CD4-positive, alpha-beta T cell (primary cell): ENCODE measurements at regions not wholly inside any gene's neighbourhood (a gene's known extent, or its start where the extent isn't known, plus 50 kb on each side); places are given as distances from the start of the nearest gene placed in this dataset.

Source experiments
- ATAC-seq: fragments of 200-7000 bp; cut with Tn5 transposase; one replicate; pipeline ENCODE4 v1.10.0; 2022; ENCODE audit warnings: mild to moderate bottlenecking; ENCODE audit not compliant: poor library complexity
- CTCF ChIA-PET: fragments of 350-600 bp; sonication (Branson Sonifier 250); formaldehyde crosslinking; loops from one replicate; lab custom pipeline; 2021; ENCODE audit warnings: antibody characterized with exemption, inconsistent platforms; lab: Charles Lee
- POLR2A ChIA-PET: fragments of 350-600 bp; sonication (Branson Sonifier 250); formaldehyde crosslinking; loops from one replicate; lab custom pipeline; 2021; ENCODE audit warnings: antibody characterized with exemption, inconsistent platforms; lab: Charles Lee
- DNase-seq, 14 experiments: peaks; one replicate each; pipeline ENCODE4 v3.0.0-alpha.2; 2013 to 2020; ENCODE audit warnings: mixed read lengths in 2 of 14
- H3K27ac ChIP-seq, 2 donors: one replicate each; pipeline versions ENCODE4 v1.5.1 to v1.7.0; 2013; ENCODE audit warnings: low read length in 2 of 2, low read depth in 1 of 2, mild to moderate bottlenecking in 1 of 2
- H3K27me3 ChIP-seq, 2 experiments: 1 replicate in 1 of 2; 2 replicates in 1 of 2; pipeline versions ENCODE4 v1.6.1 to v1.7.0; 2013; ENCODE audit warnings: low read length in 2 of 2, control low read depth in 1 of 2, mild to moderate bottlenecking in 1 of 2, moderate library complexity in 1 of 2; ENCODE audit not compliant: insufficient read depth in 2 of 2, control insufficient read depth in 1 of 2
- H3K36me3 ChIP-seq: one replicate; pipeline ENCODE4 v1.6.1; 2013; ENCODE audit warnings: low read length, control low read depth; ENCODE audit not compliant: insufficient read depth
- H3K4me1 ChIP-seq: one replicate; pipeline ENCODE4 v1.6.1; 2013; ENCODE audit warnings: low read length, control low read depth; ENCODE audit not compliant: insufficient read depth
- H3K4me3 ChIP-seq: one replicate; pipeline ENCODE4 v1.5.1; 2013; ENCODE audit warnings: mild to moderate bottlenecking, low read length, moderate library complexity
- H3K9me3 ChIP-seq, 2 experiments: 1 replicate in 1 of 2; 2 replicates in 1 of 2; pipeline versions ENCODE4 v1.6.1 to v1.7.0; 2013; ENCODE audit warnings: low read length in 2 of 2, mild to moderate bottlenecking in 2 of 2, control low read depth in 1 of 2, moderate library complexity in 1 of 2; ENCODE audit not compliant: control insufficient read depth in 1 of 2, insufficient read depth in 1 of 2
- H3K27ac Mint-ChIP-seq: one replicate; pipeline ENCODE4 v1.8.0; 2020; ENCODE audit warnings: mixed read lengths
- H3K27me3 Mint-ChIP-seq: one replicate; pipeline ENCODE4 v1.8.0; 2021; ENCODE audit warnings: mixed read lengths
- H3K36me3 Mint-ChIP-seq: one replicate; pipeline ENCODE4 v1.8.0; 2021; ENCODE audit warnings: low read depth, mixed read lengths
- H3K4me1 Mint-ChIP-seq: one replicate; pipeline ENCODE4 v1.8.0; 2021; ENCODE audit warnings: low read depth, mixed read lengths
- H3K4me3 Mint-ChIP-seq: one replicate; pipeline ENCODE4 v1.8.0; 2020; ENCODE audit warnings: mild to moderate bottlenecking, mixed read lengths
- H3K9me3 Mint-ChIP-seq: one replicate; pipeline ENCODE4 v1.8.0; 2020; ENCODE audit warnings: mixed read lengths
- CTCF ChIP-seq: fragments of 200-600 bp; IDR thresholded peaks from one replicate; pipeline ENCODE4 v1.8.0; 2022; ENCODE audit warnings: antibody characterized with exemption, mild to moderate bottlenecking
- intact Hi-C, 2 experiments: fragments of 100-400 bp; cut with DNase I in 1 of 2; cut with micrococcal nuclease in 1 of 2; formaldehyde crosslinking; loops; one replicate each; pipeline versions ENCODE4 v1.15.1 to v1.9.0; 2023 to 2025; cut with DNase I, micrococcal nuclease

- Histone ChIP-seq H3K27ac (no peak overlapping the region), H3K36me3 (no peaks in the 10 kb centered on the region), H3K4me3 (no peak overlapping the region), H3K9me3 (no peaks in the 10 kb centered on the region), H3K4me1 (no peaks in the 10 kb centered on the region), H3K27me3 (no peaks in the 10 kb centered on the region)
- ATAC-seq (no peak), DNase-seq (no peak)
- ChIA-PET CTCF (no interaction called here), POLR2A (no interaction called here)
- no peak for TF ChIP-seq CTCF
- no peaks in the 10 kb centered on the region for H3K4me1 Mint-ChIP-seq
- H3K9me3 Mint-ChIP-seq, result no peaks in the 10 kb centered on the region
- intact Hi-C loops, result no loop called here
- no peaks in the 10 kb centered on the region for H3K36me3 Mint-ChIP-seq
- no peak overlapping the region for H3K27ac Mint-ChIP-seq
- H3K4me3 Mint-ChIP-seq, result no peak overlapping the region
- peaks cover 56% of the 10 kb centered on the region for H3K27me3 Mint-ChIP-seq
Observed at GRCh38 chr12:112682586-112682985, 109.0 kb upstream of the RPH3A start.

- Mint-ChIP-seq H3K4me3 (no peak overlapping the region), H3K4me1 (no peaks in the 10 kb centered on the region), H3K9me3 (no peaks in the 10 kb centered on the region), H3K27me3 (peaks cover 71% of the 10 kb centered on the region), H3K27ac (no peak overlapping the region), H3K36me3 (no peaks in the 10 kb centered on the region)
- H3K27me3 ChIP-seq, result no peaks in the 10 kb centered on the region
- no peak for TF ChIP-seq CTCF
- no peaks in the 10 kb centered on the region for H3K36me3 ChIP-seq
- no peaks in the 10 kb centered on the region for H3K4me1 ChIP-seq
- H3K27ac ChIP-seq, result no peak overlapping the region
- H3K9me3 ChIP-seq, result no peaks in the 10 kb centered on the region
- ChIA-PET POLR2A (no interaction called here), CTCF (no interaction called here)
- H3K4me3 ChIP-seq, result no peak overlapping the region
- DNase-seq, result no peak
- ATAC-seq, result no peak
- intact Hi-C loops, result no loop called here
Observed at GRCh38 chr12:112684742-112685141, 106.8 kb upstream of the RPH3A start.

- H3K36me3 Mint-ChIP-seq, result no peaks in the 10 kb centered on the region
- no peak overlapping the region for H3K27ac Mint-ChIP-seq
- Histone ChIP-seq H3K27ac (no peak overlapping the region), H3K27me3 (no peaks in the 10 kb centered on the region), H3K4me3 (no peak overlapping the region), H3K4me1 (no peaks in the 10 kb centered on the region), H3K9me3 (no peaks in the 10 kb centered on the region), H3K36me3 (no peaks in the 10 kb centered on the region)
- H3K27me3 Mint-ChIP-seq, result peaks cover 71% of the 10 kb centered on the region
- POLR2A ChIA-PET, result no interaction called here
- no peaks in the 10 kb centered on the region for H3K4me1 Mint-ChIP-seq
- DNase-seq (no peak), ATAC-seq (no peak)
- H3K9me3 Mint-ChIP-seq, result no peaks in the 10 kb centered on the region
- no peak for TF ChIP-seq CTCF
- intact Hi-C loops, result no loop called here
- no peak overlapping the region for H3K4me3 Mint-ChIP-seq
- CTCF ChIA-PET, result no interaction called here
Observed at GRCh38 chr12:112685321-112685720, 106.2 kb upstream of the RPH3A start.
